ENCODE measurements at regions not wholly inside any gene's neighbourhood (a gene's known extent, or its start where the extent isn't known, plus 50 kb on each side); places are given as distances from the start of the nearest gene placed in this dataset.

DNA sequence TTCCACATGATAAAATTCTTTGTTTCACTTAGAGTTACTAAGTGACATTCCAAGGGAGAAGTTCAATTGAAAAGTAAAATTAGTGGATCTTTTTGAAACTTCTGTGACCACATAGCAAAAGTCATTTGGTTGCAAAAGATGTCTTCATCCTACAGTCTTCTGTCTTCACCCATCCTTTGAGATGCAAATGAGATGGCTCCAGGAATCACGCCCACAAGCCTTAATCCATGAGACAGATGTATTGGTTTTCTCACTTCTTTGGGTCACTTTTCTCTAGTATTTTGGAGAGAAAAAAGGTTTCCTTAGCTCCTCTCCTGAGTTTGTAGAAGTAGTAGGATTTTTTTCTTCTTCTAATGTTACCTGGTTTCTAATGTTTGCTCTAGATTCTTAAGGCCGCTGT, 259.5 kb upstream of the SLC10A2 start:
- Mint-ChIP-seq H3K9me3 (peaks cover 25% of the 10 kb centered on the region), H3K27ac (no peak overlapping the region), H3K4me3 (no peak overlapping the region), H3K27me3 (ENCODE audit: low read depth) (no peaks in the 10 kb centered on the region), H3K36me3 (peaks cover 6% of the 10 kb centered on the region), H3K4me1 (peaks cover 16% of the 10 kb centered on the region)
- TF ChIP-seq, protein P1, sequence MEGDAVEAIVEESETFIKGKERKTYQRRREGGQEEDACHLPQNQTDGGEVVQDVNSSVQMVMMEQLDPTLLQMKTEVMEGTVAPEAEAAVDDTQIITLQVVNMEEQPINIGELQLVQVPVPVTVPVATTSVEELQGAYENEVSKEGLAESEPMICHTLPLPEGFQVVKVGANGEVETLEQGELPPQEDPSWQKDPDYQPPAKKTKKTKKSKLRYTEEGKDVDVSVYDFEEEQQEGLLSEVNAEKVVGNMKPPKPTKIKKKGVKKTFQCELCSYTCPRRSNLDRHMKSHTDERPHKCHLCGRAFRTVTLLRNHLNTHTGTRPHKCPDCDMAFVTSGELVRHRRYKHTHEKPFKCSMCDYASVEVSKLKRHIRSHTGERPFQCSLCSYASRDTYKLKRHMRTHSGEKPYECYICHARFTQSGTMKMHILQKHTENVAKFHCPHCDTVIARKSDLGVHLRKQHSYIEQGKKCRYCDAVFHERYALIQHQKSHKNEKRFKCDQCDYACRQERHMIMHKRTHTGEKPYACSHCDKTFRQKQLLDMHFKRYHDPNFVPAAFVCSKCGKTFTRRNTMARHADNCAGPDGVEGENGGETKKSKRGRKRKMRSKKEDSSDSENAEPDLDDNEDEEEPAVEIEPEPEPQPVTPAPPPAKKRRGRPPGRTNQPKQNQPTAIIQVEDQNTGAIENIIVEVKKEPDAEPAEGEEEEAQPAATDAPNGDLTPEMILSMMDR (IDR thresholded peaks at IDR 0.05; ENCODE audit: unreplicated experiment): no peak
- DNase-seq (ENCODE audit: low spot score in 2 of 2, unreplicated experiment in 2 of 2): no peak

DNA sequence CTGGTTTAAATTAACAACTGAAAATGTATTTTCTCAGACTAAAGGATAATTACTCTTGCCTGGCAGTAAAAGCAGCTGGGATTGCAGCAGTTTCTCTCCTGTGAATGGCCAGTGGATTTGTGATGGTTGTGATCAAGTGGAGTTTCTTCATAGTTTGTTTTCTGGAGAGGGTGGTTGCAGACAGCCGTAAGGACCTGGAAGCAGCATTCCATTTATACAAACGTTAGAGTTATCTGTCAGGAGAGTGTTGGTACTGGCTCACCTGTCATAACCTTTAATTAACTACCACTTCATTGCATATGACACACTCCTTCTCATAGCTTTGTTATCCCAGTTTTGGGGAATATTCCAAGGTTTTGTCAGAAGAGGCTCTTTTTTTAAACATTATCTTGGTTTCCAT, 258.4 kb upstream of the SLC10A2 start:
- Mint-ChIP-seq H3K27ac (peak overlapping the region; percentile 64), H3K27me3 (ENCODE audit: low read depth) (no peaks in the 10 kb centered on the region), H3K36me3 (peaks cover 6% of the 10 kb centered on the region), H3K4me1 (peaks cover 24% of the 10 kb centered on the region), H3K4me3 (no peak overlapping the region), H3K9me3 (peaks cover 27% of the 10 kb centered on the region)
- TF ChIP-seq, protein P1 (IDR thresholded peaks at IDR 0.05; ENCODE audit: unreplicated experiment): no peak
- no peak for DNase-seq (ENCODE audit: low spot score in 2 of 2, unreplicated experiment in 2 of 2)

DNA sequence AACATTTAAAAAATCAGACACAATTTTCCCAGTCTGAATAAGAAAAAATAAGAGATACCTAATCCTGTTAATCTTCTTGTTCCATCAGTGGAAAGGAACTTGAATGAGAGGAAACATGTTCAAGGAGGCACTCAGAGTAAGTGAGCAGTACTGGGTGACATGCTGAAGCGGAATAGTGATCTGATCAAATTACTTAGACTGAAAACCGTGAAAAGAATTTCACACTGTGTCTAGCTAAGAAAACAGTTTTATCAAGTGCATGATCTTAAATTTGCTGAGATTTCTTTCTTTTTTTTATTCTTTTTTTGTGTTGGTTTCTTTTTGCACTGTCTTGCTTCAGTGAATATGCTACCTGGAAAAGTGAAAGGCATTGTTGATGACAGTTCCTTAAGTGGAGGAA, 249.5 kb upstream of the SLC10A2 start:
- no peak overlapping the region for H3K4me3 Mint-ChIP-seq
- peaks cover 4% of the 10 kb centered on the region for H3K36me3 Mint-ChIP-seq
- peaks cover 24% of the 10 kb centered on the region for H3K4me1 Mint-ChIP-seq
- H3K27me3 Mint-ChIP-seq (ENCODE audit: low read depth): no peaks in the 10 kb centered on the region
- peaks cover 23% of the 10 kb centered on the region for H3K9me3 Mint-ChIP-seq
- TF ChIP-seq, protein P1 (IDR thresholded peaks at IDR 0.05; ENCODE audit: unreplicated experiment): no peak
- no peak overlapping the region for H3K27ac Mint-ChIP-seq
- no peak for DNase-seq (ENCODE audit: low spot score in 2 of 2, unreplicated experiment in 2 of 2)

DNA sequence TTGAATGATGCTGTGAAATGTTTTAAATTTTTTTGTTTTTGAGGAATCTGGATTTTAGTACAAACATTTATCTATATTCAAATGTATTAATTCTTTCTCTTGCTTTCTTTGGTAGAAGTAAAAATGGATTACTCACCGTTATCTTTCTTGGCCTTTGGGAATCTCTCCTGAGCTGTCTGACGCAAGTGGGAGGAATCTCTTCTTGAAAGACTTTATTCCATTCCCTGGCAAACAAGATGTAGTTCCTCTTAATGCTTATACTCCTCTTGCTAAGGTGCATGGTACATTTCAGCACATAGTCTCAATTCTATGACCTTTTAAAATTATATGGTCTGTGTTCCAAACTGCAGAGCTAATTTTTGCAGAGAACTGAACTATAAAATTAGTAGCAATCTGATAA, 246.2 kb upstream of the SLC10A2 start:
- Mint-ChIP-seq H3K36me3 (no peaks in the 10 kb centered on the region), H3K4me3 (no peak overlapping the region), H3K27me3 (ENCODE audit: low read depth) (no peaks in the 10 kb centered on the region), H3K27ac (no peak overlapping the region), H3K9me3 (peaks cover 23% of the 10 kb centered on the region), H3K4me1 (peaks cover 14% of the 10 kb centered on the region)
- TF ChIP-seq, protein P1 (IDR thresholded peaks at IDR 0.05; ENCODE audit: unreplicated experiment): no peak
- no peak for DNase-seq (ENCODE audit: low spot score in 2 of 2, unreplicated experiment in 2 of 2)

DNA sequence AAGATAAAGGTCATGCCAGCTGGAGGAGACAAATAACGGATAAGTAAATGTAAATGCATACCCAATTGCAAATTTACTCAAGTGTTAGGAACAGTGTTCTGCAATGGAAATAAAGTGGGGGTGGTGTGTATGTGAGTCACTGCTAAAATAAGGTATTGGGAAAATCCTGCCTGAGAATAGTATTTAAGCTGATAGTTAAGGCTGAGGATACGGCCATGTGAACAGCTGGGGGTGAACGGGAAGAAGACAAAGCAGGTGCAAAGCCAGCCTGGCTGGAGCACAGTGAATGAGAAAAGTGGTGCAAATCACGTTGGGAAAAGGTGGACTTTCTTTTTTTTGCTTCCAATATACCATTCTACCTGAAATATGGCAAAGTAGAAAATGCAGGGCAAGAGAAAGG, 242.4 kb upstream of the SLC10A2 start:
- DNase-seq (ENCODE audit: low spot score in 2 of 2, unreplicated experiment in 2 of 2): no peak
- TF ChIP-seq, protein P1 (IDR thresholded peaks at IDR 0.05; ENCODE audit: unreplicated experiment): no peak
- Mint-ChIP-seq H3K4me1 (peaks cover 37% of the 10 kb centered on the region), H3K9me3 (peaks cover 19% of the 10 kb centered on the region), H3K27ac (no peak overlapping the region), H3K27me3 (ENCODE audit: low read depth) (no peaks in the 10 kb centered on the region), H3K4me3 (no peak overlapping the region), H3K36me3 (no peaks in the 10 kb centered on the region)

DNA sequence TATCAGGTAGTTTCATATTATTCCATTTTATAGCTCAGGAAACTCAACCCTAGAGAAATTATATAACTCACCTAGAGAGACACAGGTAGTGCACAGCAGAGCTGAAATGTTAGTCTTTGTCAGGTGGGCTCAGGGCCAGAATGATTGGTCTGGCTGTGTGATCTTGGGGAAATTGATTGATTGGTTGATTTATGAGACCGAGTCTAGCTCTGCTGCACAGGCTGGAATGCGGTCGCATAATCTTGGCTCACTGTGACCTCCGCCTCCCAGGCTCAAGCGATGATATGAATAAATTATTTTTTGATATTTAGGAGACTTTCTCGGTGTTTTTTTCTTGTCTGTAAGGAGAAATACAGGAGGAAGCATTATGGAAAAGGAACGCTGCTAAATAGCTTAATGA, 239.9 kb upstream of the SLC10A2 start:
- no peak for DNase-seq (ENCODE audit: low spot score in 2 of 2, unreplicated experiment in 2 of 2)
- H3K27ac Mint-ChIP-seq: peak overlapping the region; percentile 19
- no peak overlapping the region for H3K4me3 Mint-ChIP-seq
- peaks cover 18% of the 10 kb centered on the region for H3K9me3 Mint-ChIP-seq
- H3K27me3 Mint-ChIP-seq (ENCODE audit: low read depth): no peaks in the 10 kb centered on the region
- TF ChIP-seq, protein P1 (IDR thresholded peaks at IDR 0.05; ENCODE audit: unreplicated experiment): no peak
- H3K36me3 Mint-ChIP-seq: no peaks in the 10 kb centered on the region
- peaks cover 51% of the 10 kb centered on the region for H3K4me1 Mint-ChIP-seq
